ENCODE measurements at regions not wholly inside any gene's neighbourhood (a gene's known extent, or its start where the extent isn't known, plus 50 kb on each side); places are given as distances from the start of the nearest gene placed in this dataset.

GRCh38 chr14:54148251-54148650, 191.6 kb upstream of the BMP4 start:
- H3K9me3 ChIP-seq (ENCODE audit: control insufficient read depth, low read depth, low read length): no peaks in the 10 kb centered on the region
- H3K79me2 ChIP-seq (ENCODE audit: control insufficient read depth, insufficient read depth, low read length): no peaks in the 10 kb centered on the region
- H3K4me2 ChIP-seq (ENCODE audit: control insufficient read depth, extremely low read depth, insufficient read depth, low read depth, low read length): no peak overlapping the region
- H3K9ac ChIP-seq (ENCODE audit: control insufficient read depth, extremely low read depth, insufficient read depth, low read length): no peak overlapping the region
- no peak overlapping the region for H3K27ac ChIP-seq (ENCODE audit: control insufficient read depth, insufficient read depth, low read length)
- H3K27me3 ChIP-seq (ENCODE audit: control insufficient read depth, extremely low read depth, insufficient read depth, low read length): no peaks in the 10 kb centered on the region
- no peaks in the 10 kb centered on the region for H3K36me3 ChIP-seq (ENCODE audit: control insufficient read depth in 2 of 2, extremely low read depth in 1 of 2, insufficient read depth in 2 of 2, low read length in 2 of 2)
- H4K20me1 ChIP-seq (ENCODE audit: control insufficient read depth, extremely low read depth, insufficient read depth, low read length): no peaks in the 10 kb centered on the region
- H3K4me3 ChIP-seq (ENCODE audit: control insufficient read depth in 2 of 3, extremely low read depth in 1 of 3, insufficient read depth in 2 of 3, low read depth in 1 of 3, low read length in 3 of 3): no peak overlapping the region
- dilution Hi-C loops (cut with MboI; ENCODE audit: extremely low pct_ligation_motif_present, low sequenced_read_pairs): no loop called here
- no peak overlapping the region for H2AFZ ChIP-seq (ENCODE audit: control insufficient read depth, low read length)
- TF ChIP-seq CTCF (optimal IDR thresholded peaks at IDR 0.05 in 1 of 3, IDR thresholded peaks at IDR 0.05 in 1 of 3, conservative IDR thresholded peaks at IDR 0.05 in 1 of 3; ENCODE audit: extremely low read depth in 1 of 3, insufficient read depth in 2 of 3, low read length in 3 of 3): no peak
- TF ChIP-seq EZH2 (IDR thresholded peaks at IDR 0.05; ENCODE audit: low read length): no peak
- H3K9me1 ChIP-seq (ENCODE audit: control insufficient read depth, extremely low read depth, insufficient read depth, low read length): no peaks in the 10 kb centered on the region
- peaks cover 20% of the 10 kb centered on the region for H3K4me1 ChIP-seq (ENCODE audit: control insufficient read depth, extremely low read depth, insufficient read depth, low read length)
- DNase-seq (ENCODE audit: low read depth, low spot score) (no peak), FAIRE-seq (no peak)

GRCh38 chr14:54152351-54152750, 195.7 kb upstream of the BMP4 start:
- peaks cover 2% of the 10 kb centered on the region for H3K4me1 ChIP-seq (ENCODE audit: control insufficient read depth, extremely low read depth, insufficient read depth, low read length)
- TF ChIP-seq EZH2 (IDR thresholded peaks at IDR 0.05; ENCODE audit: low read length) (no peak), CTCF (optimal IDR thresholded peaks at IDR 0.05 in 1 of 3, IDR thresholded peaks at IDR 0.05 in 1 of 3, conservative IDR thresholded peaks at IDR 0.05 in 1 of 3; ENCODE audit: extremely low read depth in 1 of 3, insufficient read depth in 2 of 3, low read length in 3 of 3) (no peak)
- no peaks in the 10 kb centered on the region for H3K36me3 ChIP-seq (ENCODE audit: control insufficient read depth in 2 of 2, extremely low read depth in 1 of 2, insufficient read depth in 2 of 2, low read length in 2 of 2)
- no peaks in the 10 kb centered on the region for H4K20me1 ChIP-seq (ENCODE audit: control insufficient read depth, extremely low read depth, insufficient read depth, low read length)
- H3K9me1 ChIP-seq (ENCODE audit: control insufficient read depth, extremely low read depth, insufficient read depth, low read length): no peaks in the 10 kb centered on the region
- H2AFZ ChIP-seq (ENCODE audit: control insufficient read depth, low read length): no peak overlapping the region
- no peaks in the 10 kb centered on the region for H3K79me2 ChIP-seq (ENCODE audit: control insufficient read depth, insufficient read depth, low read length)
- no peak overlapping the region for H3K4me3 ChIP-seq (ENCODE audit: control insufficient read depth in 2 of 3, extremely low read depth in 1 of 3, insufficient read depth in 2 of 3, low read depth in 1 of 3, low read length in 3 of 3)
- FAIRE-seq: no peak
- dilution Hi-C loops (cut with MboI; ENCODE audit: extremely low pct_ligation_motif_present, low sequenced_read_pairs): no loop called here
- no peak for DNase-seq (ENCODE audit: low read depth, low spot score)
- no peaks in the 10 kb centered on the region for H3K27me3 ChIP-seq (ENCODE audit: control insufficient read depth, extremely low read depth, insufficient read depth, low read length)
- no peak overlapping the region for H3K9ac ChIP-seq (ENCODE audit: control insufficient read depth, extremely low read depth, insufficient read depth, low read length)
- no peak overlapping the region for H3K27ac ChIP-seq (ENCODE audit: control insufficient read depth, insufficient read depth, low read length)
- H3K9me3 ChIP-seq (ENCODE audit: control insufficient read depth, low read depth, low read length): no peaks in the 10 kb centered on the region
- no peak overlapping the region for H3K4me2 ChIP-seq (ENCODE audit: control insufficient read depth, extremely low read depth, insufficient read depth, low read depth, low read length)
